CD4-positive, alpha-beta T cell treated with Interleukin-17A for 4 hours (primary cell): ENCODE measurements at regions not wholly inside any gene's neighbourhood (a gene's known extent, or its start where the extent isn't known, plus 50 kb on each side); places are given as distances from the start of the nearest gene placed in this dataset.
"Not testable (repeated sequence)": the region's sequence is repeated elsewhere in the genome, so short reads cannot be mapped to it uniquely, and the experiment has no call there.

Experiments used
- DNase-seq: peaks from one replicate; pipeline ENCODE4 v3.0.0-alpha.2; 2020; ENCODE audit warnings: mixed read lengths

DNA sequence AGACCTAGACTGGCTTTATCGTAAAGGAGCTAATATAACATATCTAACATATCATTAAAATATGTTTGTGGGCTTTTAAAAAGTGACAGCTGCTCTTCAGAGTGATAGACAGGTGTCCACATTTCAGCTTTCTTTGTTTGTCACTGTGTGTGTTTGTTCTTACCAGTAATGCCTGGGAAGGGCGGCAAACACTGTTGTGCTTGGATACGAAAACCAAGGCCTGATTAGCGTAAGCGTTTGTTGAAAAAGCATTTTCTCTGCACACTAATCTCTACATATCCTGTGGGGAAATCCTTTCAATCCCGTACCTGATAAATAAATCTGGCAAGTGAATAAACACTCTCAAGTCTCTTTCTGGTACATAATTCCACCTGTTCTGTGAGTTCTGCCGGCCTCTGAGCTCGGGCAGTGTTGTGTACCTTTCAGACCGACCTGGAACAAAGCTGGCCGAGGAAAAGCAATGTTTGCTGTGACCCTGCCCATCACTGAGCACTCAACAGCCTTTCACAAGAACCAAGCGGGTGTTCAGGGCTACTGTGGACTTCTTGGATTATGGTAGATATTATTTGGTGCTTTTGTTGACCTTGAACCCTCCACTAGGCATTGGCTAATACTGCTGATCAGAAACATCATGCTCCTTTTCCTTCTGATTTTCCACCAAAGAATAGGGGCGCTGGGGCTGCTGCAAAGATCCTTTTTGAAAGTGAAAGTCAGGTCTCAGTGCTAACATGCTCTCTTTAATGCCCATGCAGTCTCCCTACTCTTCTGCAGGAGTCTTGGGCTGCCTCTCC is 100.4 kb downstream of the CD83 start:
- no peak for DNase-seq

DNA sequence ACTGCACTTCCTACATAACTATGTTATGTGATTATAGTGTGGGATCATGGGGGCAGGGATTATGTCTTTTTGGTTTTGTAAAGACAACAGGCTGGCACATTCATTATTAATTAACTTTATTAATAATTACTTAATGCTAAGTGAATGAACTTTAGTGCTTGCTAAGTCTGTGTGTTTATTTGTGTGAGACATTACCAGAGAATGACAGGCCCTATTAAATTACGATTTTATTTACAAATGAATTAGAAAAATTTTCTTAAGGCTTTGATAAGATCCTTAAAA is 100.9 kb downstream of the CD83 start:
- DNase-seq, result no peak

DNA sequence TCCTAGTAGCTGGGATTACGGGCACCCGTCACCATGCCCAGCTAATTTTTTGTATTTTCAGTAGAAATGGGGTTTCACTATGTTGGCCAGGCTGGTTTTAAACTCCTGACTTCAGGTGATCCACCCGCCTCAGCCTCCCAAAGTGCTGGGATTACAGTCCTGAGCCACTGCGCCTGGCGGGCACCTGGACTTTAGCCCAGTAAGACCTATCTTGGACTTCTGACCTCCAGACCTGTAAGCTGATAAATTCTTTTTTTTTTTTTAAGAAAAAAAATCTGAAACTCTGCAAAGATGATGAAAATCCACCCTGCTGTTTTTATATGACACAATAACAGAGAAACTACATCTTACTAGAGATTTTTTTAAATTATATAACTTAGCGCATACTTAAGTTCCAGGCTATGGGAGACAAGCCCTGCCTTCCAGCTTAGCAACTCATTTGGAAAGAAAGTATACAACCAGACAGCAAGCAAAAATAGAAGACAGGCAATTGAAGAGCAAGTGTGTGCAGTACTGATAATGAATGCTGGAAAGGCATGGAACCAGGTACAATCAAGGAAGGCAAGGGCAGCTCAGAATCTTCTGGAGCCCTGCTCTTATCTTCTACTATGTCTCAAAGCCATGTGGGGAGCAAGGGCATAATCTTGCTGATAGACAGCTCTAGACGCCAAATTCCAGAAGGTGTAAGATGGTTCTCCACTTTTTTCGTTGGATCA is 104.2 kb downstream of the CD83 start:
- no peak for DNase-seq

DNA sequence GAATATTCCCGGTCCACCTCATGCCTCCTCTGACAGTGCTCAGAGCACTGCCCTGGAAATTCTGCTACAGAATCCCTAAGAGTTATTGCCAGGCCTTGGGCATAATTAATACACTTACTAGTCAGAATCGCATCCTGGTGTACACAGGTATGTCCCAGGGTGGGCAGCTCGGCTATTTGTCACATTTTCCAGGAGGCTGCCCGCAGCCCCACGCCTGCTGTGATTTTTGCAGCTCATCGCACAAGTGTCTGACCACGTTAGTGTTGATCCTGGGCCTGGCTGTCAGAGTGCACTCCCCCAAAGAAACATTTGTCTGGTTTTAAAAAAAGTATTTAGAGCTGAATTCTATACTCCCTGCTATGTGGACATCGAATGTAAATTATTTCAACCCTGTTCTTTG is 105.4 kb downstream of the CD83 start:
- DNase-seq, result no peak

DNA sequence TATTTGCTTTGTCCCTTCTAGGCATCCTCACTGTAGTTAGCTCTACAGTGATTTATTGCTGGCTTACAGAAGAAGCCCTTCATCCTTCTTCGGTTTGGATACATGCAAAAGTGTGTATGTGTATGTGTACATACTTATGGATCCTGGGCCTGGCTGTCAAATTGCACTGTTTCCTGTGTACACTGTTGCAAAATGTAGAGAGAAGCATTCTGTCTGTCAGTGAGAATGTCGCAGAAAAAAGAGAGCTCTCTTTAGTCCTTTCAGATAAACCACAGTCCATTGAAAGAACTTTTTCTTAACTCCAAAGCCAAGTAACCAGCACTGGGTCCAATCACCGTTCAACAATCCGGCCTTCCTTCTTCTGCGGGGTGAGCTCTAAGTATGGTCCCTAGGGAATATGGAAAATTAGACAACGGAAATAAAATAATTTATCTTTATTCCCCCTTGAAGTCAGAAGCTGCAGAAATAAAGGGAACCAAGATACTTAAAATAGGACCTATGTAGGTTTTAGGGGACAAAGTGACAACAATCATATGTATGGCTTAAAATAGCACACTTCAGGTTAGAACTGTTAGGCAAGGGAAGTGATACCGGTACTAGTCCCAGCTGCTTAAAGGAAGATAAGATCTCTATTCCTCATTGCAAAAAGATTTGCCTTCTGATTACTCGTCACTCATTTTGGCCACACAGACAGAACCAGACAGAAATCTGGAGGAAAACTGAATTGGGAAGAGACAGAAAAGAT is 107.0 kb downstream of the CD83 start:
- DNase-seq, result no peak

DNA sequence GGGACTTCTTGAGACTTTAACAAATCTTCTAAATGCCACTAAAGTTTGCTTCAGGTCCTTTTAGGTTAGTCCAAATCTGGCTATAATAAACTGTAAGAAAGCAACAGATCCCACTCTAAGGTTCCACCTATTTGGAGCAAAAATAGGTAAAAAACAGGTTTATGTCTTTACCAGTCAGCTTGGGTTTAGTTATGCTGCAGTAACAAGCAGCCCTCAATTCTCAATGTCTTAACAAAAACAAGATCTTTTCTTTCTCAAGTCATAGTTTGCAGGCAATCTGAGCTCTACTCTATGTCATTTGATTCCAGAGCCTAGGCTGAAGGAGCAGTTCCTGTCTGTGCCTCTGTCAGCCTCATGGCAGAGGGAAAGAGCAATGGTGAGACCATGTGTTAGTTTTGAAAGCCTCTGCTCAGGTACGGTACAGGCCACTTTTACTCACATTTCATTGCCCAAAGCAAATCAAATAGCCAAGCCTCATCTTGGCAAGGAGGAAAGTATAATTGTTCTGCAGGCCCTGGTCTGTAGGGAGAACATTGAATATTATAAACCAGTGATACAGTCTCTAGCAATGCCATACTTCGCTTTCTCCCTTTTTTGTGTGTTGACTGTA is 108.6 kb downstream of the CD83 start:
- no peak for DNase-seq

DNA sequence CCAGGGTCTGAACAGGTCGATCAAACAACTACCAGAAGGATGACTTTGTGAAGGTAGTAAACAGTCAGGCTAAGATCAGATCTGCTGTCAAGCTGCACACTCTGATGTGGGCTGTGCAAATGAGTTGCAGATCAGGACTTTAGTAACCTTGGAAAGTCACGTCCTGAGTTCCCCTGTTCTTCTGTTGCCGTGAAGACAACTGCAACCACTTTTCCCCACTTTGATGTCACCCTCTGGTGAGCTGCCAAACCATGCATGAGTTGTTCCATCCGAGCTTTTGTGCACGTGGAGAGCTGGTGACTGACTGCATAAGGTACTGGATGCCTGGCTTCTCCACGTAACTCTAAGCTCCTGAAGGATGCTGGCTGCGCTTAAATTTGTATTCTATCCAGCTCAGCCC is 111.0 kb downstream of the CD83 start:
- DNase-seq, result peak; percentile 58

DNA sequence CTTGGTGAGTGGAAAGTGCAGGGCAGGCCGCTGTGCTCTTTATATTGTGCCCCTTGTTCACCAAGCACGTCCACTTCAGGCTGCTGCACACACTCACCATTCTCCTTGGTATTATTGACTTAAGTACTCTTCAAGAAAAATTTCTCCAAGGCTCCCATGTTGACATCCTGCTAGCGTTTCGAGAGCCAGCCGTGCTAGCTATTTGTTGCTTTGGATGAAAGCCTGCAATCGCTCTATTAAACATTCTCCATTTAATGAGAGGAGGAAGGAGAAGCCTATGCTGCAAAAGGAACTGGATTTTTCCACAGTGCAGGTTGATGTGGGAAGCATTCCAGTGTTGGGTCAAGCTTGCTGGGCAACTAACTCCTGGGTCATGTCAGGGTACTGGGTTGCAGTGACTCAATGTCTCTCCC is 113.5 kb downstream of the CD83 start:
- no peak for DNase-seq

DNA sequence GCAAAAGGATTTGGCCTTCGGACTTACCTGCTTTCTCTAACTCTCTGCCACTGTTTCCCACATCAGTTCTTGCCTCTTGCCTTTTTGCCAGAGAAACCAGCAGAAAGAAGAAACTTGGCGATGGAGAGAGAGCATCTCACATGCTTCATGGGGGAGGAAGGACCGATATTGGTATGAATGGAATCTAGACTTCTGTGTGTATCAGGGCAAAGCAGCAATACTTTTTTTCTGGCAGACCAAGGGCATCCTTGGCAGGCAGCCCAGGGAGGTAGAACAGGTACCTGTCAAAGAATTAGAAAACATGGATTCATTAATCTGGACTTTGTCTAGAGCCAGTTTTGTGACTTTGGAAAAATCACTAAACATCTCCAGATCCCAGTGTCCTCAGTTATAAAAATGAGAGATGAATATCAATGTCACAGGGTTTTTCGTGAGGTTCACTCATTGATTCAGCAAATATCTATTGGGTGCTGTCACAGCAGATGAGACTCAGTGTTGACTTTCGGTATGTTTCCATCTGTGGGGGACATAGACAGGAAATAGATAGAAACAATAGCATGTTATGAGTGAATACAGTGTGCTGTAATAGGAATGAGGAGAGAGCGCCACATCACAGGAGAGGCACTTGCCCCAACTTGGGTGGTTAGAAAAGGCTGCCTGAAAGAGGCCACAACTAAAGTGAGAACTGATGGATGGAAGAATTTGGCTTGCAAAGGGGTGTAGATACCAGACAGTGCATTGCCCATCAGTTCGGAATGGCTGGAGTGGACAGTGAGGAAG is 114.1 kb downstream of the CD83 start:
- DNase-seq, result no peak

DNA sequence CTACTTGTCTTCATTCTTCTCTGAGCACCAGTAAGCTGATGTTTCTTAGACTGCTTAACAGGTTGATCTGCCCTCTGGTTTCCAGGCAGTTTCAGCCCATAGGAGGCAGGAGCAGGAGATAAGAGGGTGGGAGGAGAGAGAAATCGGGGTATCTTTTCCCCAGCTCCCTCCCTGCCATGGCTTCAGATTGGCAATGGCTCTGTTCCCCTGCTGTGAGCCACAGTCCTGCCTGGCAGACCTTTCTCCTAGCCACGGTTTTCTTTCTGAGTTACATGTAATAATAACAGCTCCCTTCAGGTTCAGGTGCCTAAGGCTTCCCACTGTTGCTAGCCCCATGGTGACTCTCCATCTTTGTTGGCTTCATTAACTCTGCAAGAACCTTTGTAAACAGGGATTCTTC is 115.3 kb downstream of the CD83 start:
- no peak for DNase-seq

DNA sequence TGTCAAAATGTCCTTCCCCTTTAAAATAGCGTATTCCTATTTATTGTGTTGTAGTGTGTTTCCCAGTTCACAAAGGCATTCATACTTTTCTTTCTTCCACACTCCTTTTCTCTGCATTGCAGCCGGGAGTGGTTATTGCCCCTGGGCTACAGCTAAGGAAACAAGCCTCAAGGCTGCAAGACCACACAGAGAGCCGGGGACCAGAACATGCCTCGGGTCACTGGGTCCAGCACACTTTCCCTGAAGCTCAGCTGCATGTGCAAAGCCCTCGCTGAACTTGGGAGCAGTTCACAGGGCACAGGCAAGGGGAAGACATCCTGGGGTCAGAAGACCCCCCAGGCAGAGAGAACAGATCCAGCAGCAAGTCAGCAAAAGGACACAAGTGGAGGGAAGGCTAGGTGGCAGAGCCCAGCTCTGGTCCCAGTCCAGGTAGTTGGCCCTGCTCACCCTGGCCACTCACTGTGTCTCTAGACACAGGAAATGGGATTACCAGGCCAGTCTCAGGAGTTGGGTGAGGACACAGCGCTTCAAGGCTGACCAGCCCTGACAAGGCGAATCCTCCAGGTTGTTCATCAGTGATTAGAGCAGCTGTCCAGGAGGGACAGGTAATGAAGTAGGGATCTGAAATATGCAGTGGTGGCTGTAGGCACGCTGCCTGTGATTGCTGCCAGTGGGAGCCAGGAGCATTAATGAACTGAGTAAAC is 118.2 kb downstream of the CD83 start:
- no peak for DNase-seq

DNA sequence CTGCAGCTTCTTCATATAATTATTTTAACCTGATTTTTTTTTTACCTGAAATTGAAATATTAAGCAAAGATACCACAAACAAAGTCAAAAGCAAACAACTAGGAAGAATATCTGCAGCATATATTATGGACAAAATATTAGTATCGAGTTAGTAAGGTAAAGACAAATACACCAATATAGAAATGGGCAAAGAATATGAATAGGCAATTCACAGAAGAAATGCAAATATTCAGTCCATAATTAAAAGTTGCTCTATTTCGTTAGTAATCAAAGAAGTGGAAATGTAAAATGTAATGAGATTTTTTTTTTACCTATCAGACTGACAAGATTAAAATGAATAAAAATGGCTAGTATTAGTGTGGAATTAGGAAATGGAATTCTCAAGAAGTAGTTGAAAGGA is 121.5 kb downstream of the CD83 start:
- DNase-seq, result no peak

DNA sequence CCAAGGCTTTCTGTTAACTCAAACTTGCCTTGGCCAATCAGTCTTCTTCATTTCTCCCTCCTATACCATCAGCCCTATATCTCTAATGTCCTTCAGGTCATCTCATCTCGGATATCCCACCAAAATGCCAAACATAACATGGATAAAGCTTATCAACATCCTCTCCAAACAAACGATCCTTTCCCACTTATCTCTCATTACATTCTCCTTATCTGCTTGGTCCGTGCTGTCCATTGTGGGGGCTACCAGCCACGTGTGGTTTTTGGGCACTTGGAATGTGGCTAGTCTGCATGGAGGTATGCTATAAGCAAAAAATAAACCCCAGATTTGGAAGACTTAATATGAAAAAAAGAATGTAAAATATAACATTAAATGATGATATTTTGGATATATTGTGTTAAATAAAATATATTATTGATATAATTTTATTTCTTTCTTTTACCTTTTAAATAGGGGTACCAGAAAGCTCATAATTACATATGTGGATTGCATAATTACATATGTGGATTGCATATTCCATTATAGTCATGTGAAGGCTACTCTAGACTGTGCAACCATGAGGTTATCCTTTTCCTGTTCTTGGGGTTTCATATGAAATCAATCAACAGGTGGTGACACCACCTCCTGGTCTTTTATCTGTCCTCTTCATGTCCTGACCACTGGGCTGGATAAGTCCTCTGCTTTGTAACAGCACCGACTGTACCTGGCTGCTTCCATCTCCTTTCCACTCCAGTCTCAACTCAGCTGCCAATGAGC is 123.0 kb downstream of the CD83 start:
- no peak for DNase-seq

DNA sequence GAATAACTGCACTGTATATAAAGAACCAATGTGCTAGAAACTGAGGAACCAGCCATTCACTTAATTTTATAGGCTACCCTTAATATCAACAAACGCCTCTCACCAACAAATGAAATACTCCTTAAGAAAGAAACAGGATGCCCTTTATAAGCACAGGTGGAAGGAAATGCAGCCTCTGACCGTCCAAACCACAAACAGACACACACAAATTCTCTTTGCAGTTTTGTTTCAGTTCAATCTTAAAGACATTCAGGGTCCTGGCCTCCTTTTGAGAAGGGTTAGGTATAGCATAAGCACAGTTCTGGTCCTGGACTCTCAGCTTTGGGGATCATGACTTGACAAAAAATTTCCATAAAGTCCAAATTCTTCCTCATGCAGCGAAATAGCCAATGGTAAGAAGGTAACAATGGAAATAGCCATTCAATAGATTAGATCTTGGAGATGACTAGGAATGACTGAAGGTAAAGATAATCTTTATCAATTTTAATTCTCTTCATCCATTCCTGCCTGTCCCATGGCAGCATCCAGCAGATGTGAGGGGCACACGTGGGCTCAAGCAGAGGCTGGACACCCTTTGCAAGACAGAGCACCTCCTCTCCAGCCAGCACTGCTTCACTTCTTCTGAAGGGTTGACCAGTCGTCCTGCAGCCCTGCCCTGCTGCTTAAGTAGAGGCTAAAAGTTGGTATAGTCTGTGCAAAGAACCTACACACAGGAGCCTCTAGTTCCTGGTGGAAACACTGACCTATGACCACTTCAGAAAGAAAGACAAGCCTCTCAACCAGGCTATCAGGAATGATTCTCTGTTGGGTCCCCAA is 123.9 kb downstream of the CD83 start:
- no peak for DNase-seq

DNA sequence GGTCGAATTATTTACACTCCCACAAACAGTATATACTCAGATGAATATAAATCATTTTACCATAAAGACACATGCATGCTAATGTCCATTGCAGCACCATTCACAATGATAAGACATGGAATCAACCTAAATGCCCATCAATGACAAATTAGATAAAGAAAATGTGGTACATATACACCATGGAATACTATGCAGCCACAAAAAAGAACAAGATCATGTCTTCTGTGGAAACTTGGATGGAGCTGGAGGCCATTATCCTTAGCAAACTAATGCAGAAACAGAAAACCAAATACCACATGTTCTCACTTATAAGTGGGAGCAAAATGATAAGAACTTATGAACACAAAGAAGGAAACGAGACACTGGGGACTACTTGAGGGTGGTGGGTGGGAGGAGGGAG is 125.3 kb downstream of the CD83 start:
- not testable (repeated sequence) for DNase-seq

DNA sequence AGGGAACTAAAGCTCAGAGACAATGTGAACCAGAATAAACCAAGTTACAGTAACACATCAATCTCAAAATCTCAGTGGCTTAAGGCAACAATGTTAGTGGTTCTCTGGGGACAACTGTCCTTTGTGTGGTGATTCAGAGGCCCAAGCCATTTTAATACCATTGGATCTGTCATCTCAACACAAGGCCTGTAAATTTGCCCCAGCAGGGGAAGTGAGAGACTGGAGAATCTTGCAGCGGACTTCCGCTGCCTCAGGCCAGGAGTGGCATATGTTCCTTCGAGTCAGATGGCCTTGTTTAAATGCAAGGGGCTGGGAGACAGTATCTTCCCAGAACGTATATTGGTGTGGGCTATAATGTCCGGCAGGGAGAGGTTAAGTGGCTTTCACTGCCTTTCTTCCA is 126.0 kb downstream of the CD83 start:
- no peak for DNase-seq

DNA sequence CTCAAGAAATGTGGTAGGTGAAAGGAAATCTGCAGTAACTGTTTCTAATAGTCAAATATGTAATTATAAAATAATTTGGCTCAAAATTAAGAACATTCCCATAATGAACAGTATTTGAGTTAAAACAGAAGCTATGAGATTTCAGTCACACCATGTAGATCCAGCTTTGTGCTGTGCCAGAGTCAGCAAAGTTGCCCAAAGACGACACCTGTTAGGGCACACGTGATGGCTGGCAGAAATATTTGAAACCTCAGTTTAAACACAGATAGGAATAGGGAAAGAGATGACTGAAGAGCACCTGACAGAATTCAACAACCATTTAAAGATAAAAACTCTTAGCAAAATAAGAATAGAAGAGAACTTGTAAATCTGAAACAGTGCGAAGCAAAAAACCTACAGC is 129.3 kb downstream of the CD83 start:
- DNase-seq, result no peak

DNA sequence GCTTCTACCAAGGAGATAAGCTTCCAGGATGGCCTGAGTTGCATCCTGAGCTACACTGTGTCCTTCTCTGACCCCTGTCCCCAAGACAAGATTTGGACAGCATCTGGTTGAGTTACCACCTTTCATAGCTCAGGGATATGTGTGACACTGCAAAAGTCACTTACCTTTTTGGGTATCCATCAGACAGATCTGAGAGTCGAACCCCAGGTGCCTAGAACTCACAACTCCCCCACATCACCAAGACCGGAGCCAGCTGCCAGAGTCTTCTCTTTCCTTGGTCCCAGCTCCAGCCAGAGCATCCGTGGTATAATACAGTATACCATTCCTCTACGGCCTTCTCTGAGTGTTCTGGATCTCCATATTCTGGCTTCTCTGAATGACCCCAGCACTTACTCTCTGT is 133.0 kb downstream of the CD83 start:
- DNase-seq, result no peak

DNA sequence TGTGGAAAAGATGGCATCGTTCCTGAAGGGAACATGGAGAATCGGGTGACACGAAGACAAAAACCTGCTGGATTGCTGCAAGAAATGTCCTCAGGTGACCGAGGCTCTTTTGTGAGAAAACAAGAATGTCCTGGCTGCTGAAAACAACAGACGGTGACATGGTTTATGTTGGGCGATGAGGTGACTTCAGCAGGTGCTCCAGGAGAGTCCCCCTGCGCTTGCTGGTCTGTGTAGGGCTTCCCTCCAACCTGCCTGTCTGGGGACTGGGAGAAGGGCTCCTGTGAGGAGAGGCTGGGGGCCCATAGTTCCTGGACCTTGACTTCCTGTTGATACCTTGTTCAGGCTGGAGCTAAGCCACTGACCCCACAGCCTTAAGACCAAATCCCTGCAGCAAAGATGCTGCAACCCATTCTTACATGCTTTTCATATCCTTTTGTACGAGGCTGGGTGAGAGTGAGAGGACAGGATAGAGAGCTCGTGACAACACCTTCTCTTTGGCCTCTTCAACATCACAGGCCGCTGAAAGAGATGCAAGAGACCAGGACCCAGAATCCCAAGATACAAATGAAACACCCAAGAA is 134.8 kb downstream of the CD83 start:
- DNase-seq, result no peak

DNA sequence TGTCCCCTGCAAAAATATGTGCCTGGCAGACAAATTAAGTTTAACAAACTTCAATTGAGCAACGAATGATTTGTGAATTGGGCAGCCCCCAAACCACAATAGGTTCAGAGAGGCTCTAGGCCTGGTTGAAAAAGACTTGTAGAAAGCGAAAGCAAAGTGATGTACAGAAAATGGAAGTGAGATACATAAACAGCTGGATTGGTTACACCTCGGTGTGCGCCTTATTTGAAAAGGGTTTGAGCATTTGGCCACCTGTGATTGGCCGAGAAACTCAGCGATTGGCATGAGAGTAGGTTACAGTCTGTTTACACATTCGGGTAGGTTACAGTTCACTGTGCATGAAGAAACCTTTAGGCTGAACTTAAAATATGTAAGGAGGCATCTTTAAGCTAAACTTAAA is 136.9 kb downstream of the CD83 start:
- no peak for DNase-seq
